ENCODE measurements at regions not wholly inside any gene's neighbourhood (a gene's known extent, or its start where the extent isn't known, plus 50 kb on each side); places are given as distances from the start of the nearest gene placed in this dataset.
A peak's percentile ranks its signal among the peaks of the same experiment; 100 is the strongest.

DNA sequence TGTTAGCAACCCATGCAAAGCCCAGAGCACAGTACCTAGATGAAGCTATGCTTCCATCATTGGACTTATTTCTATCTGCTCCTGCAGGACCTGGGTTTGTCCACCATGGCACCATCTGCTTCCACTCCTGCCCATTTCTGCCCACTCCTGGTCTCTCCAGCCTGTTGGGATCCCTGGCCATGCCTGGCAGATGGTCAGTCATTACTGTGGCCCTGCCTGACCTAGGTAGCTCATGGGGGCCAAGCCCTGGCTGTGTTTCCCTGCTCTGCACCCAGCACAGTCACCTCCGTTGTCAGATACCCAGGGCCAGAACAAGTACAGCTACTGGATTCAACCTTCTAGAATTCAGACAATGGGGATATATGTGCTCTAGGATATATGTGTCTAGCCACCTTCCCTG lies 185.8 kb upstream of the TLE3 start:
- Mint-ChIP-seq H3K9me3 (peaks cover 8% of the 10 kb centered on the region), H3K4me3 (no peak overlapping the region), H3K27ac (no peak overlapping the region), H3K4me1 (ENCODE audit: low read depth) (peaks cover 21% of the 10 kb centered on the region), H3K36me3 (ENCODE audit: low read depth) (no peaks in the 10 kb centered on the region), H3K27me3 (peaks cover 39% of the 10 kb centered on the region)
- intact Hi-C loops (cut with micrococcal nuclease), result no loop called here

- Mint-ChIP-seq H3K27me3 (peaks cover 46% of the 10 kb centered on the region), H3K36me3 (ENCODE audit: low read depth) (no peaks in the 10 kb centered on the region), H3K9me3 (peaks cover 8% of the 10 kb centered on the region), H3K27ac (peak overlapping the region; percentile 40), H3K4me1 (ENCODE audit: low read depth) (peaks cover 21% of the 10 kb centered on the region), H3K4me3 (no peak overlapping the region)
- intact Hi-C loops (cut with micrococcal nuclease), result no loop called here
These were observed 184.1 kb upstream of the TLE3 start for GRCh38 chr15:70281811-70282307.

DNA sequence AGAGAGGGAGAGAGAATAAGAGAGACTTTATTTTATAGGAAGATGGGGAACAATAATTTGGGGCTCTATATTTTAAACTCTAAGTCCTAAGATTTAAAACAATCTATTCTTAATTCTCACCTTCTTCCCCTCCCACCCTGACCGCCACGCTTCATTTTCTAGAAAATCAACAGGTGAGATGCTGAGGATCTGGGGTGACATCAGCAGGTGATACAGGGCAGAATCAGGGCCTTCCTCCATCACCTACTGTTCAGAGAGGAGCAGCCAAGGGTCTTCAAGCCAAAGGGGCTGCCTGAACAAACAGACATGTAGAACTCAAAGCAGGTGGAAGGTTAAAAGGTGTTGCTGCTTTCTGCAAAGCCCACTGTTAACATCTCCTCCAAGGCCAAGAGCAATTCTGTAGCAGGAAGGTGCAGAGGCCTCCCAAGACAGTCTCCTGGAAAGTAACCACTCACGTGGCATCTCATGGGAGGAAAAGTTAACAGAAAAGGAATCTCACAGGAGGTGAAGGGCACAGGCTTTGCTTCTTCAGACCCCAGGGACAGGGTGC lies 183.6 kb upstream of the TLE3 start:
- peak overlapping the region; percentile 40 for H3K27ac Mint-ChIP-seq
- peaks cover 21% of the 10 kb centered on the region for H3K4me1 Mint-ChIP-seq (ENCODE audit: low read depth)
- H3K27me3 Mint-ChIP-seq, result peaks cover 48% of the 10 kb centered on the region
- no peak overlapping the region for H3K4me3 Mint-ChIP-seq
- intact Hi-C loops (cut with micrococcal nuclease), result no loop called here
- peaks cover 8% of the 10 kb centered on the region for H3K9me3 Mint-ChIP-seq
- H3K36me3 Mint-ChIP-seq (ENCODE audit: low read depth), result no peaks in the 10 kb centered on the region

GRCh38 chr15:70280781-70281180 lies 183.1 kb upstream of the TLE3 start:
- H3K4me3 Mint-ChIP-seq, result no peak overlapping the region
- peaks cover 22% of the 10 kb centered on the region for H3K4me1 Mint-ChIP-seq (ENCODE audit: low read depth)
- no peaks in the 10 kb centered on the region for H3K36me3 Mint-ChIP-seq (ENCODE audit: low read depth)
- peaks cover 8% of the 10 kb centered on the region for H3K9me3 Mint-ChIP-seq
- intact Hi-C loops (cut with micrococcal nuclease), result no loop called here
- no peak overlapping the region for H3K27ac Mint-ChIP-seq
- H3K27me3 Mint-ChIP-seq, result peaks cover 45% of the 10 kb centered on the region

DNA sequence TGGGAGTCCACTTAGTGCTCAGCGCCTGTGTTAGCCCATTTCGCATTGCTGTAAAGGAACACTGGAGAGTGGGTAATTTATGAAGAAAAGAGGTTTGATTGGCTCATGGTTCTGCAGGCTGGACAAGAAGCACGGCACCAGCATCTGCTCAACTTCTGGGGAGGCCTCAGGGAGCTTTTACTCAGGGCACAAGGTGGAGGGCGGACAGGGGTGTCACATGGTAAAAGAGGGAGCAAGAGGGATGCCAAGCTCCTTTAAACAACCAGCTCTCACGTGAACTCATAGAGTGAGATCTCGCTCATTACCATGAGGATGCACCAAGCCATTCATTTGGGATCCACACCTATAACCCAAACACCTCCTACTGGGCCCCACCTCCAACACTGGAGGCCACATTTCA lies 181.4 kb upstream of the TLE3 start:
- intact Hi-C loops (cut with micrococcal nuclease), result no loop called here
- Mint-ChIP-seq H3K36me3 (ENCODE audit: low read depth) (no peaks in the 10 kb centered on the region), H3K4me1 (ENCODE audit: low read depth) (peaks cover 21% of the 10 kb centered on the region), H3K27me3 (peaks cover 45% of the 10 kb centered on the region), H3K4me3 (no peak overlapping the region), H3K9me3 (peaks cover 8% of the 10 kb centered on the region), H3K27ac (no peak overlapping the region)

- intact Hi-C loops (cut with micrococcal nuclease), result no loop called here
- peaks cover 21% of the 10 kb centered on the region for H3K4me1 Mint-ChIP-seq (ENCODE audit: low read depth)
- H3K9me3 Mint-ChIP-seq, result peaks cover 8% of the 10 kb centered on the region
- H3K27ac Mint-ChIP-seq, result no peak overlapping the region
- H3K4me3 Mint-ChIP-seq, result no peak overlapping the region
- H3K36me3 Mint-ChIP-seq (ENCODE audit: low read depth), result no peaks in the 10 kb centered on the region
- peaks cover 47% of the 10 kb centered on the region for H3K27me3 Mint-ChIP-seq
These were observed 180.9 kb upstream of the TLE3 start for GRCh38 chr15:70278644-70279043.

DNA sequence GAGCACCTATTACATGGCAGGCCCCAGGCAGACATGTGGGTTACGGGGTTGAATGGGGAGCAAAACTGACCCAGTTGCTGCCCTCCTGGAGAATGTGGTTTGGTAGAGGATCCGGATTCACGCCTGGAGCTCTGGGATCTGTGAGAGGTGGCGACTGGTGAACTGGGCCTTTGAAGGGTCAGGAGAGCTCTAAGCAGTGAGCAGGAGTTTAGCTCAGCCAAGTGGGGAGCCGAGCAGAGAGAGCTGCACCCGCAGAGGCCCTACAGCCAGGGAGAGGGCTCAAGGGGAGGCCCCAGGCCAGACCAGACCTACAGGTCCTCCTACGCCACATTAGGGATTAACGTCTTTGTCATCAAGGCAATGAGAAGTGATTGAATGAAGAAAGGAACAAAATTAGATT lies 179.8 kb upstream of the TLE3 start:
- intact Hi-C loops (cut with micrococcal nuclease), result no loop called here
- no peak overlapping the region for H3K4me3 Mint-ChIP-seq
- peaks cover 21% of the 10 kb centered on the region for H3K4me1 Mint-ChIP-seq (ENCODE audit: low read depth)

GRCh38 chr15:70276401-70276800 lies 178.7 kb upstream of the TLE3 start:
- no peaks in the 10 kb centered on the region for H3K36me3 Mint-ChIP-seq (ENCODE audit: low read depth)
- H3K4me1 Mint-ChIP-seq (ENCODE audit: low read depth), result peaks cover 21% of the 10 kb centered on the region
- peaks cover 51% of the 10 kb centered on the region for H3K27me3 Mint-ChIP-seq
- intact Hi-C loops (cut with micrococcal nuclease), result no loop called here
- no peak overlapping the region for H3K4me3 Mint-ChIP-seq
- no peaks in the 10 kb centered on the region for H3K9me3 Mint-ChIP-seq
- no peak overlapping the region for H3K27ac Mint-ChIP-seq

More for the DNA sequence above, 179.8 kb upstream of the TLE3 start:
- Mint-ChIP-seq H3K27ac (no peak overlapping the region), H3K27me3 (peaks cover 44% of the 10 kb centered on the region), H3K9me3 (peaks cover 3% of the 10 kb centered on the region), H3K36me3 (ENCODE audit: low read depth) (no peaks in the 10 kb centered on the region)

DNA sequence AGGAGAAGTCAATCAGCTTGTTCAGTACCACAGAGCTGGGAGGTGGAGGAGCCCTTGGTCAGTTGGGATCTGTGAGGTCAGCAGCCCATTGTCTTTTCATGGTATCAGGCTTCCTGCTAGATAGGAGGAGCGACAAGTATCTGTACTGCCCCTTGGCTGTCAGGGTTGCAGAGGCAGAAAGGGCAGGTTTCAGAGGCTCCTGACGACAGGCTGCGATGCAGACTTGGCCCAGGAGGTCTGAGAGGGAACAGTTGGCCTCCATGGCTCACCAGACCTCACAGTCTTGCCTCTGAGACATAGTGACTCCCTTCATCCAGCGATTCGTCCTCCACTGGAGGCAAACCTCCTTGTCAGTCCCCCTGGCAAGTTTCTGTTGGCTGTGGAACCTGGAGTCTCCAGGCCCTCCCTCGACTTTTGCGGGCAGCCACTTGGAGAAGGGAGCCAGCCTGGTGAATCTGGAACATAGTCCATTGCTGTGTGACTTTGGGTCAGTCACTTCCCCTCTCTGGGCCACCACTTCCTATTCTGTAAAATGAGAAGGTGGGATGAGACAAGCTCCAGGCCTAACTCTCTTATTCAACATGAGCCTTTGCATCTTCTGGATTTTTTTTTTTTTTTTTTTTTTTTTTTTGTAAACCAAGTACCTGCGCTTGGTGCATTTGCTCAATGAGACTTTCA lies 177.9 kb upstream of the TLE3 start:
- peaks cover 57% of the 10 kb centered on the region for H3K27me3 Mint-ChIP-seq
- H3K4me3 Mint-ChIP-seq, result no peak overlapping the region
- peaks cover 21% of the 10 kb centered on the region for H3K4me1 Mint-ChIP-seq (ENCODE audit: low read depth)
- H3K9me3 Mint-ChIP-seq, result no peaks in the 10 kb centered on the region
- intact Hi-C loops (cut with micrococcal nuclease), result no loop called here
- no peaks in the 10 kb centered on the region for H3K36me3 Mint-ChIP-seq (ENCODE audit: low read depth)
- H3K27ac Mint-ChIP-seq, result no peak overlapping the region

DNA sequence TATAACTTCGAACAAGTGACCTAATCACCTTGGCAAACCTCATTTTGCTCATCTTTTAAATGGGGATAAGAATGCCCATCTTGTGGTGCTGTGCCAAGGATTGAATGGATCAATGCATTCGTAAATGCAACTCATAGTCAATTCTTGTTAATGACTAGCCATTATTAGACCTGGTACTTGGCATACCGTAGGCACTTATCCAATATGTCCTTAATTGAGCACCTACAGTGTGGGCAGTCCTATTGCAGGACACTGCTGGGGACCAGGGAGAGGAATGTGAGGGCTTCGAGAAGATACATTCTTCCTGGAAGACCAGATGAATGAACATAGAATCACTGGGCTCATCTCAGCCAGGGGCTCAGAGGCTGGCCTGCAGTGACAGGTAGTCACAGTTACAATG lies 177.2 kb upstream of the TLE3 start:
- Mint-ChIP-seq H3K27me3 (peaks cover 63% of the 10 kb centered on the region), H3K9me3 (no peaks in the 10 kb centered on the region), H3K27ac (no peak overlapping the region), H3K4me3 (no peak overlapping the region), H3K36me3 (ENCODE audit: low read depth) (no peaks in the 10 kb centered on the region), H3K4me1 (ENCODE audit: low read depth) (peaks cover 27% of the 10 kb centered on the region)
- intact Hi-C loops (cut with micrococcal nuclease), result no loop called here

DNA sequence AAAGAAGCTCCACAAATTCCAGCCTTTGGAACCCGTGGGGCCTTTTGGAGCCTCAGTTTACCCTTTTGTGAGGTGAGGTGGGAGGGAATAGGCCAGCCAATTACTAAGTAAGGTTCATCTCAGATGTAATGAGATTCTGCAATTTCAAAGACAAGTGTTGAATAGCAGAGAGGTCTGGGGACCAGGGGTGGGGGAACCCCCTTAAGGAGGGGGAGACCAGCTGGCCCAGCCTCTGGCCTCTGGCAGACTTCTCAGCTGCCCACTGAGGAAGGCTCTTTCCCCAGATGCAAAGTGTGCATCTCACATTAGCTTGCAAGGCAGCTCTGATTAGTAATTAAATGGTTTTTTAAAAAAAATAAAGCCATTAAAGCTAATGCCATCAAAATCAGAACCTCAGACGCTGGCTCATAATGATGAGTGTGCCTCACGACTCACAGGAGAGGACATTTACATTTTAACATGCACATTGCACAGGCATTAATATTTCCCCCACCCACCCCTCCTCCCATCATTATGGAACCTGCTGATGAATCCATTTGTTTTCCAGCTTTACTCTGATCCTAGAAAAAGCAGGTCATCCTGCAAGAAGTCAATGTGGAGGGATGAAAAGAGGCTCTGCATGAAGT lies 176.7 kb upstream of the TLE3 start:
- Mint-ChIP-seq H3K27me3 (peaks cover 68% of the 10 kb centered on the region), H3K4me3 (no peak overlapping the region), H3K4me1 (ENCODE audit: low read depth) (peaks cover 32% of the 10 kb centered on the region), H3K36me3 (ENCODE audit: low read depth) (no peaks in the 10 kb centered on the region), H3K9me3 (no peaks in the 10 kb centered on the region), H3K27ac (no peak overlapping the region)
- intact Hi-C loops (cut with micrococcal nuclease), result no loop called here

GRCh38 chr15:70273808-70274207 lies 176.1 kb upstream of the TLE3 start:
- intact Hi-C loops (cut with micrococcal nuclease), result no loop called here
- peaks cover 69% of the 10 kb centered on the region for H3K27me3 Mint-ChIP-seq
- no peaks in the 10 kb centered on the region for H3K9me3 Mint-ChIP-seq
- no peak overlapping the region for H3K4me3 Mint-ChIP-seq
- no peaks in the 10 kb centered on the region for H3K36me3 Mint-ChIP-seq (ENCODE audit: low read depth)
- H3K27ac Mint-ChIP-seq, result no peak overlapping the region
- peaks cover 37% of the 10 kb centered on the region for H3K4me1 Mint-ChIP-seq (ENCODE audit: low read depth)

DNA sequence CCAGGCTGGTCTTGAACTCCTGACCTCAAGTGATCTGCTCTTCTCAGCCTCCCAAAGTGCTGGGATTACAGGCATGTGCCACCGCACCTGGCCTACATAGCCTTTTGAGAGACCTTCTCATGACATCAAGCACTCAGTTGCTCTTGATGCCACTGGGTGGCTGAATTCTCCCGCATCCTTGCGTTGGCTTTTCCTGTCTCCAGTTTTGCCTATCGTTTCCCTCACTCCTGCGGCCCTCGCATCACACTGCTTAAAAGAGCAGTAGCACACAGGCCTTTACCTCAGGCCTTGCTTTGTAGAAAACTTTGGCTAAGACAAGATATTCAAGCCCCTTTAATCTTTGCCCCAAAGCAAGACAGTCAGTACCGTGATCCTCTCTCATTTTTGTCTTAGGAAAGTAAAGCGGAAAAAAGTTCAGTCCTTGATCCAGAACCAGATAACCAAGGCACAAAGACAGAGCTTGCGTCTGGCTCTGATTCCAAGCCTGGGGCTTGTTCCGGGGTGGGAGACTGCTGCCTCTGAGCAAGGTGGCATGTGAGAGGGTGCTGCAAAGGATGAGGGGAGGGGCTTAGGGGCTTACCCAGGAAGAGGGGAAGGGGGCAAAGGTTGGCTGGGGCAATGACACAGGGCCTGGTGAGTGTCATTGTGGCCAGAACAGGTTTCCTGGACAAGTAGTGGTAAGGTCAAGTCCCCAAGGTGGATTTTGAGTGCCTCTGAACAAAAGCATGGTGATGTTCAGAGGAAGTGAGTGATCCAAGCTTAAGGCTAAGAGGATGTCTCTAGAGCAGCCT lies 175.0 kb upstream of the TLE3 start:
- Mint-ChIP-seq H3K4me3 (no peak overlapping the region), H3K27ac (peak overlapping the region; percentile 18), H3K27me3 (peaks cover 68% of the 10 kb centered on the region), H3K4me1 (ENCODE audit: low read depth) (peaks cover 48% of the 10 kb centered on the region), H3K36me3 (ENCODE audit: low read depth) (no peaks in the 10 kb centered on the region), H3K9me3 (no peaks in the 10 kb centered on the region)
- intact Hi-C loops (cut with micrococcal nuclease), result no loop called here

Data from dendritic cell treated with granulocyte-macrophage colony-stimulating factor and Interleukin-4, amounts not matched to agents 40 ng/mL and 50 ng/mL, for 4 days (primary cell).